ENCODE measurements at regions not wholly inside any gene's neighbourhood (a gene's known extent, or its start where the extent isn't known, plus 50 kb on each side); places are given as distances from the start of the nearest gene placed in this dataset.

DNA sequence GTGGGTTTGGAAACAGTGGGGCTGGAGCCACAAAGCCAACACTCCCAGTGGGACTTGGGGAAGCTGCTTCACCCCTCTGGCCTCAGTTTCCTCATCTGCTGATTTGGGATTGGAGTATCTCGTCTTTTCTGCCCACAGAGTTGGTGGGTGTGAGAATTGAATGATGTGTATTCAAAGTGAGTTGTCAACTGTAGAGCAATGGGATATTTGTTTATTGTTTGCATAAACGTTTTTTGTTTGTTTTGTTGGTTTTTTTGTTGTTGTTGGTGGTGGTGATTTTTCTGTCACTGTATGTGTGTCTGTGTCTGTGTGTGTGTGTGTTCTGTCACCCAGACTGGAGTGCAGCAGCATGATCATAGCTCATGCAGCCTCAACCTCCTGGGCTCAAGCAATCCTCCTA lies 542.0 kb downstream of the MIAT start:
- DNase-seq = peak in 1 of 5 donors; percentile 5
- H3K27me3 ChIP-seq = no peaks in the 10 kb centered on the region
- TF ChIP-seq EP300 (IDR thresholded peaks at IDR 0.05) = no peak
- TF ChIP-seq POLR2A (IDR thresholded peaks at IDR 0.05) = no peak
- H3K4me1 ChIP-seq (ENCODE audit: insufficient read depth) = peaks cover 6% of the 10 kb centered on the region
- no peaks in the 10 kb centered on the region for H3K36me3 ChIP-seq
- intact Hi-C loops (cut with DNase I) = no loop called here
- H3K9me3 ChIP-seq = no peaks in the 10 kb centered on the region
- H3K27ac ChIP-seq = no peak overlapping the region
- H3K4me3 ChIP-seq = no peak overlapping the region
- 66 to 68% (median 66%) methylated on average over 2 of the region's 2 CpGs for WGBS, 3 donors

DNA sequence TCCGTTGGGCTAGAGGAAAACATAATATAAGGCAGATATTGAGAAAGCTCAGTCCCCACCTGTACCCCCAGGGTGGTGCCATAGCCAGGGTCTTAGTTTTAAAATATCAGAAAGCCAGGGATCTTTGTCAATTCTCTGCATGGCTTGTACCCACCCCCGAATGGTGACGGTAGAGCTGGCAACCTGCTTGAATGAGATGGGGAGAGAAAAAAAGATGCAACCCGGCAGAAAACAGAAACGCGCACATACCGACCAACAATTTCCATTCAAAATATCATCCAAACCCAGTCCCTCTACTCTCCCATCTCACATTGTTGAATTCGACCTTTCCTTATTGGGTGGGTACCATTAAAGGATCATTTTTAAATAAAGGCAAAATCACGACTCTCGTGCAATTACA lies 543.9 kb downstream of the MIAT start:
- WGBS, 3 donors = 88 to 93% (median 90%) methylated on average over 10 of the region's 10 CpGs

GRCh38 chr22:27201741-27202140 lies 544.4 kb downstream of the MIAT start:
- DNase-seq = no peak
- 92 to 95% (median 93%) methylated on average over 3 of the region's 3 CpGs for WGBS, 3 donors
- no peaks in the 10 kb centered on the region for H3K9me3 ChIP-seq
- intact Hi-C loops (cut with DNase I) = no loop called here
- TF ChIP-seq EP300 (IDR thresholded peaks at IDR 0.05) = no peak
- no peak for TF ChIP-seq POLR2A (IDR thresholded peaks at IDR 0.05)
- TF ChIP-seq, protein P1, sequence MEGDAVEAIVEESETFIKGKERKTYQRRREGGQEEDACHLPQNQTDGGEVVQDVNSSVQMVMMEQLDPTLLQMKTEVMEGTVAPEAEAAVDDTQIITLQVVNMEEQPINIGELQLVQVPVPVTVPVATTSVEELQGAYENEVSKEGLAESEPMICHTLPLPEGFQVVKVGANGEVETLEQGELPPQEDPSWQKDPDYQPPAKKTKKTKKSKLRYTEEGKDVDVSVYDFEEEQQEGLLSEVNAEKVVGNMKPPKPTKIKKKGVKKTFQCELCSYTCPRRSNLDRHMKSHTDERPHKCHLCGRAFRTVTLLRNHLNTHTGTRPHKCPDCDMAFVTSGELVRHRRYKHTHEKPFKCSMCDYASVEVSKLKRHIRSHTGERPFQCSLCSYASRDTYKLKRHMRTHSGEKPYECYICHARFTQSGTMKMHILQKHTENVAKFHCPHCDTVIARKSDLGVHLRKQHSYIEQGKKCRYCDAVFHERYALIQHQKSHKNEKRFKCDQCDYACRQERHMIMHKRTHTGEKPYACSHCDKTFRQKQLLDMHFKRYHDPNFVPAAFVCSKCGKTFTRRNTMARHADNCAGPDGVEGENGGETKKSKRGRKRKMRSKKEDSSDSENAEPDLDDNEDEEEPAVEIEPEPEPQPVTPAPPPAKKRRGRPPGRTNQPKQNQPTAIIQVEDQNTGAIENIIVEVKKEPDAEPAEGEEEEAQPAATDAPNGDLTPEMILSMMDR (IDR thresholded peaks at IDR 0.05) = no peak
- no peak overlapping the region for H3K4me3 ChIP-seq
- H3K4me1 ChIP-seq (ENCODE audit: insufficient read depth) = peaks cover 1% of the 10 kb centered on the region
- no peak overlapping the region for H3K27ac ChIP-seq
- no peaks in the 10 kb centered on the region for H3K27me3 ChIP-seq
- H3K36me3 ChIP-seq = no peaks in the 10 kb centered on the region

More for the DNA sequence above, 543.9 kb downstream of the MIAT start:
- Histone ChIP-seq H3K36me3 (no peaks in the 10 kb centered on the region), H3K4me3 (no peak overlapping the region), H3K9me3 (no peaks in the 10 kb centered on the region), H3K4me1 (ENCODE audit: insufficient read depth) (peaks cover 1% of the 10 kb centered on the region), H3K27me3 (no peaks in the 10 kb centered on the region), H3K27ac (no peak overlapping the region)
- TF ChIP-seq POLR2A (IDR thresholded peaks at IDR 0.05) (no peak), EP300 (IDR thresholded peaks at IDR 0.05) (no peak)
- TF ChIP-seq, protein P1 (IDR thresholded peaks at IDR 0.05) = no peak
- intact Hi-C loops (cut with DNase I) = no loop called here
- peak in 1 of 5 donors; percentile 18 for DNase-seq

DNA sequence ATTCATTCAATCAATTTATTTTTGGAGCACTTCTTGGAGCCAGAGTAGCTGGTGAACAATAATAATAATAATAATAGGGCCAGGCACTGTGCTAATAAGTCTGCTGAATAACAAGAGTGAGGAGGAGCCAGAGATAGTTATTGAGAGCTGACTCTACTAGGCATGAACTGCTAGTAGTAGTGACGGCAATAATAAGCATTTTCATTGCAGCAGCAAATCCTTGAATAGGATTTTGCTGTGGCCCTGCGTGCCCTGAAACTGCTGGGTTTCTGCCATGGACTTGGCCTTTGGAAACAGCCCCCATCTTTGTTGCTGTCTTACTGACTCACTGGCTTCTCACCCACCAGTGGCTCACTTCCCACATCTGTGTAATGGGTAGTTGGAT lies 545.9 kb downstream of the MIAT start:
- no peaks in the 10 kb centered on the region for H3K36me3 ChIP-seq
- H3K27me3 ChIP-seq = no peaks in the 10 kb centered on the region
- no peak for DNase-seq
- intact Hi-C loops (cut with DNase I) = no loop called here
- no peak overlapping the region for H3K27ac ChIP-seq
- no peaks in the 10 kb centered on the region for H3K9me3 ChIP-seq
- TF ChIP-seq, protein P1 (IDR thresholded peaks at IDR 0.05) = no peak
- TF ChIP-seq EP300 (IDR thresholded peaks at IDR 0.05) (no peak), POLR2A (IDR thresholded peaks at IDR 0.05) (no peak)
- H3K4me1 ChIP-seq (ENCODE audit: insufficient read depth) = peaks cover 1% of the 10 kb centered on the region
- no peak overlapping the region for H3K4me3 ChIP-seq
- 61 to 69% (median 67%) methylated on average over 2 of the region's 2 CpGs for WGBS, 3 donors

DNA sequence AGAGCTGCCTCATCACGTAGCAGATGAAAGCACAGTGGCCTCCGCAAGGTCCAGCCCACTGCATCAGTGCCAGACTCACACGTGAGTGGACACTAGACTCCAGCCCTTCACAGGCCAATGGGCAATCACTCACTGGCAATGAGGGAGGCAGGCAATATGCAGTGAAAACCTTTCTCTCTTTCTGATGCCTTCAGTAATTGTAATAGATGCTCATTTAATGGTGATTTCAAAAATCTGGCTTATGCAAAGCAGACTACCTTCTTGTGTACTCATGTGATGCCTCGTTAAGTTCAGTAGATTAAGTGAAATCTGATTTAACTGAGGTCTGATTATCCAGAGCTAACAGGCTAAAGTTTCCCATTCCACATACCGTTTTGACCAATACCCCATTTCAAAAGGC lies 546.9 kb downstream of the MIAT start:
- Histone ChIP-seq H3K4me3 (no peak overlapping the region), H3K9me3 (no peaks in the 10 kb centered on the region), H3K27ac (no peak overlapping the region), H3K36me3 (no peaks in the 10 kb centered on the region), H3K4me1 (ENCODE audit: insufficient read depth) (peaks cover 1% of the 10 kb centered on the region), H3K27me3 (no peaks in the 10 kb centered on the region)
- no peak for TF ChIP-seq EP300 (IDR thresholded peaks at IDR 0.05)
- no peak for TF ChIP-seq POLR2A (IDR thresholded peaks at IDR 0.05)
- TF ChIP-seq, protein P1 (IDR thresholded peaks at IDR 0.05) = no peak
- DNase-seq = no peak
- 90 to 91% (median 90%) methylated on average over 5 of the region's 5 CpGs for WGBS, 3 donors
- intact Hi-C loops (cut with DNase I) = no loop called here
